Calu3 (cell line): ENCODE measurements at regions not wholly inside any gene's neighbourhood (a gene's known extent, or its start where the extent isn't known, plus 50 kb on each side); places are given as distances from the start of the nearest gene placed in this dataset.

ENCODE experiments used
- BruUV-seq: library from RNA; stranded (reverse); fragments of 400-500 nt; replicated peaks from 2 replicates; lab custom pipeline; 2021; lab: Mats Ljungman, UMichigan
- CTCF ChIA-PET: fragments of 300-600 bp; sonication (Branson Sonifier 250); formaldehyde crosslinking; loops from one replicate; lab custom pipeline; 2022; ENCODE audit warnings: antibody characterized with exemption; lab: Charles Lee
- DNase-seq: peaks from one replicate; pipeline ENCODE4 v3.0.0; 2022
- H3K27ac Mint-ChIP-seq: one replicate; pipeline ENCODE4 v1.8.0; 2022; ENCODE audit warnings: mixed read lengths; ENCODE audit not compliant: unreplicated experiment
- H3K27me3 Mint-ChIP-seq: one replicate; pipeline ENCODE4 v1.8.0; 2022; ENCODE audit warnings: mixed read lengths; ENCODE audit not compliant: unreplicated experiment
- H3K36me3 Mint-ChIP-seq: one replicate; pipeline ENCODE4 v1.8.0; 2022; ENCODE audit warnings: mild to moderate bottlenecking, moderate library complexity, mixed read lengths; ENCODE audit not compliant: insufficient read depth, unreplicated experiment
- H3K4me1 Mint-ChIP-seq: one replicate; pipeline ENCODE4 v1.8.0; 2022; ENCODE audit warnings: mild to moderate bottlenecking, low read depth, mixed read lengths; ENCODE audit not compliant: unreplicated experiment
- H3K4me3 Mint-ChIP-seq: one replicate; pipeline ENCODE4 v1.8.0; 2022; ENCODE audit warnings: mild to moderate bottlenecking, low read depth, moderate library complexity, mixed read lengths; ENCODE audit not compliant: unreplicated experiment
- H3K9me3 Mint-ChIP-seq: one replicate; pipeline ENCODE4 v1.8.0; 2022; ENCODE audit warnings: low read depth, mixed read lengths; ENCODE audit not compliant: unreplicated experiment
- intact Hi-C: fragments of 100-400 bp; cut with micrococcal nuclease; formaldehyde crosslinking; loops from one replicate; pipeline ENCODE4 v1.10.0; 2022; ENCODE audit not compliant: unreplicated experiment
- TF ChIP-seq, protein P1 (sequence below): fragments of 200-600 bp; IDR thresholded peaks from one replicate; pipeline ENCODE4 v1.8.0; 2022; ENCODE audit warnings: antibody characterized with exemption; ENCODE audit not compliant: unreplicated experiment

- H3K27ac Mint-ChIP-seq = no peak overlapping the region
- CTCF ChIA-PET = no interaction called here
- H3K4me3 Mint-ChIP-seq = no peak overlapping the region
- intact Hi-C loops = no loop called here
- TF ChIP-seq, protein P1, sequence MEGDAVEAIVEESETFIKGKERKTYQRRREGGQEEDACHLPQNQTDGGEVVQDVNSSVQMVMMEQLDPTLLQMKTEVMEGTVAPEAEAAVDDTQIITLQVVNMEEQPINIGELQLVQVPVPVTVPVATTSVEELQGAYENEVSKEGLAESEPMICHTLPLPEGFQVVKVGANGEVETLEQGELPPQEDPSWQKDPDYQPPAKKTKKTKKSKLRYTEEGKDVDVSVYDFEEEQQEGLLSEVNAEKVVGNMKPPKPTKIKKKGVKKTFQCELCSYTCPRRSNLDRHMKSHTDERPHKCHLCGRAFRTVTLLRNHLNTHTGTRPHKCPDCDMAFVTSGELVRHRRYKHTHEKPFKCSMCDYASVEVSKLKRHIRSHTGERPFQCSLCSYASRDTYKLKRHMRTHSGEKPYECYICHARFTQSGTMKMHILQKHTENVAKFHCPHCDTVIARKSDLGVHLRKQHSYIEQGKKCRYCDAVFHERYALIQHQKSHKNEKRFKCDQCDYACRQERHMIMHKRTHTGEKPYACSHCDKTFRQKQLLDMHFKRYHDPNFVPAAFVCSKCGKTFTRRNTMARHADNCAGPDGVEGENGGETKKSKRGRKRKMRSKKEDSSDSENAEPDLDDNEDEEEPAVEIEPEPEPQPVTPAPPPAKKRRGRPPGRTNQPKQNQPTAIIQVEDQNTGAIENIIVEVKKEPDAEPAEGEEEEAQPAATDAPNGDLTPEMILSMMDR = no peak
- no TSS peak for BruUV-seq
- H3K27me3 Mint-ChIP-seq = peaks cover 26% of the 10 kb centered on the region
- H3K4me1 Mint-ChIP-seq = peaks cover 8% of the 10 kb centered on the region
- H3K9me3 Mint-ChIP-seq = no peaks in the 10 kb centered on the region
- H3K36me3 Mint-ChIP-seq = no peaks in the 10 kb centered on the region
- DNase-seq = no peak
These were observed 80.4 kb upstream of the EEA1 start for GRCh38 chr12:93009533-93009932.

DNA sequence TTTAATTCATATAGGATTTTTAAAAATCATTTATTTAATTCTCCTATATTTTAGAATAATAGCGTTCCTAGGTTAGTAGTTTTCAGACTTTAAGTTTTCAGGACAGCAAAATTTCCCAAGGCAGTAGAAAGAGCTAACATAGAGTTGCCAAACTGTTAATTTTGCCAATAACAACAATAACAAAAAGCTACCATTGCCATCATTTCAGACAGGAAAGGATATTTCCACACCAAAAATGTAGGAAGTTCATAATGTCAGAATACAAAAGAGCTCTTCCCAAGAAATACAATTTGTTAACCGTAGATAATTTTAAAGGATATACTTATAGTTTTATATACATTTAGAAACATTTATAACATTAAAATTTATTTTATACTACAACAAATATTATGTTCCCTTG, 81.4 kb upstream of the EEA1 start:
- CTCF ChIA-PET = interaction anchor here (1.1 to 1.7 kb wide), 2 partner anchors 23 to 38 kb away, joined by 4 read pairs; no protein-coding TSS in a partner anchor
- Mint-ChIP-seq H3K36me3 (no peaks in the 10 kb centered on the region), H3K4me1 (peaks cover 14% of the 10 kb centered on the region), H3K4me3 (no peak overlapping the region), H3K27me3 (peaks cover 25% of the 10 kb centered on the region), H3K9me3 (no peaks in the 10 kb centered on the region), H3K27ac (no peak overlapping the region)
- intact Hi-C loops = no loop called here
- DNase-seq = no peak
- TF ChIP-seq, protein P1 = no peak
- no TSS peak for BruUV-seq

DNA sequence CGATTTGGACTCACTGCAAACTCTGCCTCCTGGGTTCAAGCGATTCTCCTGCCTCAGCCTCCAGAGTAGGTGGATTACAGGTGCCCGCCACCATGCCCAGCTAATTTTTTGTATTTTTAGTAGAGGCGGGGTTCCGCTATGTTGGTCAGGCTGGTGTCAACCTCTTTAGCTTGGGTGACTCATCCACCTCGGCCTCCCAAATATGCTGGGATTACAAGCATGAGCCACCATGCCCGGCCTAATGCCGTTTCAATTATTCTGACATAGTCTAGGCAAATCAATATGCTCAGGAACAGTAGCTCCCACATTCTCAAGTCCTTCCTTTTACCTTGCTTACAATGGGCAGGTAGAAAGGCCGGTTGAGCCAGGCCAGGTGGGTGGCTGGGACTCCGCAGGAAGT, 82.0 kb upstream of the EEA1 start:
- H3K4me1 Mint-ChIP-seq = peaks cover 20% of the 10 kb centered on the region
- no TSS peak for BruUV-seq
- TF ChIP-seq, protein P1 = no peak
- H3K27me3 Mint-ChIP-seq = peaks cover 18% of the 10 kb centered on the region
- H3K27ac Mint-ChIP-seq = no peak overlapping the region
- intact Hi-C loops = no loop called here
- DNase-seq = peak; percentile 69
- H3K4me3 Mint-ChIP-seq = no peak overlapping the region
- CTCF ChIA-PET = interaction anchor here (0.6 to 1.7 kb wide), 3 partner anchors 23 to 354 kb away, joined by 3 to 4 read pairs (median 4); no protein-coding TSS in a partner anchor
- H3K36me3 Mint-ChIP-seq = no peaks in the 10 kb centered on the region
- no peaks in the 10 kb centered on the region for H3K9me3 Mint-ChIP-seq

- H3K36me3 Mint-ChIP-seq = peaks cover 5% of the 10 kb centered on the region
- DNase-seq = peak; percentile 47
- H3K9me3 Mint-ChIP-seq = no peaks in the 10 kb centered on the region
- TF ChIP-seq, protein P1 = no peak
- CTCF ChIA-PET = interaction anchor here (0.5 to 1.0 kb wide), 4 partner anchors 13 to 803 kb away, joined by 3 to 10 read pairs (median 3); no protein-coding TSS in a partner anchor
- intact Hi-C loops = loop anchor here (5.0 kb wide), 1 partner anchor 71 kb away; no protein-coding TSS in a partner anchor
- peak overlapping the region; percentile 2 for H3K4me3 Mint-ChIP-seq
- H3K27me3 Mint-ChIP-seq = no peaks in the 10 kb centered on the region
- H3K27ac Mint-ChIP-seq = peak overlapping the region; percentile 0
- H3K4me1 Mint-ChIP-seq = peaks cover 55% of the 10 kb centered on the region
- no TSS peak for BruUV-seq
These were observed 87.0 kb upstream of the EEA1 start for GRCh38 chr12:93015871-93016751.
